ENCODE measurements at regions not wholly inside any gene's neighbourhood (a gene's known extent, or its start where the extent isn't known, plus 50 kb on each side); places are given as distances from the start of the nearest gene placed in this dataset.
"Not testable (repeated sequence)": the region's sequence is repeated elsewhere in the genome, so short reads cannot be mapped to it uniquely, and the experiment has no call there.

GRCh38 chr21:35390013-35390776 lies 341.1 kb upstream of the RUNX1 start:
- H3K4me3 ChIP-seq (ENCODE audit: low read depth, low read length) = no peak overlapping the region
- no peak for TF ChIP-seq CTCF (IDR thresholded peaks at IDR 0.05; ENCODE audit: control insufficient read depth, extremely low read depth, insufficient read depth)
- DNase-seq (ENCODE audit: low read depth) = no peak

DNA sequence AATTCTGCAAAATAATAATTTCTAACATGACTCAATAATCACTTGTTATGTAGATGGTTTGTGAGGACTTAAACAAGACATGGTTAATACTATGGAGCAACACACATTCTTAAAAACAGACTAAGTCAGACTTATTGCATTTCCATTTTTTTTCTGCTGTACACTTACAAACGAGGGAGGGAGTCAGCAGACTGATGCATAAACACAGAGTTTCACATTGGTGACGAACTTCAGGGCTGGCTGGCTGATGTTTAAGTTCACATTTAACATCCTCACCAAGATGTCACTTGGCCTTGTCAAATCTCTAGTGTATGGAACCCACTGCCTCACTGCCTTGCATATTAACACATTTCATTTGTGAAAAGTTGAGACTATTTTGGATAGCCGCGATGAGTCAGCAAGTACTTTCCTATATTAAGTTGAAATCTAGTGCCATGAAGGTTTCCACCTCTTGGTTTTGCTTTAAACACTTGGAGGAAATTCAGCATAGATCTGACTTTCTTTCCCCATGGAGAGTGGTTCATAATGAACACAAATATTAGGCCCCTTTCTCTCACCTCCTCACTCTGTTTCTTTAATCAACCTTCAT lies 337.5 kb upstream of the RUNX1 start:
- no peak for TF ChIP-seq CTCF (IDR thresholded peaks at IDR 0.05; ENCODE audit: control insufficient read depth, extremely low read depth, insufficient read depth)
- no peak for DNase-seq (ENCODE audit: low read depth)
- H3K4me3 ChIP-seq (ENCODE audit: low read depth, low read length) = no peak overlapping the region

- TF ChIP-seq CTCF (IDR thresholded peaks at IDR 0.05; ENCODE audit: control insufficient read depth, extremely low read depth, insufficient read depth) = no peak
- no peak for DNase-seq (ENCODE audit: low read depth)
- no peak overlapping the region for H3K4me3 ChIP-seq (ENCODE audit: low read depth, low read length)
Measured at GRCh38 chr21:35384375-35384774, 335.3 kb upstream of the RUNX1 start.

GRCh38 chr21:35382696-35383095 lies 333.6 kb upstream of the RUNX1 start:
- H3K4me3 ChIP-seq (ENCODE audit: low read depth, low read length) = no peak overlapping the region
- TF ChIP-seq CTCF (IDR thresholded peaks at IDR 0.05; ENCODE audit: control insufficient read depth, extremely low read depth, insufficient read depth) = no peak
- no peak for DNase-seq (ENCODE audit: low read depth)

DNA sequence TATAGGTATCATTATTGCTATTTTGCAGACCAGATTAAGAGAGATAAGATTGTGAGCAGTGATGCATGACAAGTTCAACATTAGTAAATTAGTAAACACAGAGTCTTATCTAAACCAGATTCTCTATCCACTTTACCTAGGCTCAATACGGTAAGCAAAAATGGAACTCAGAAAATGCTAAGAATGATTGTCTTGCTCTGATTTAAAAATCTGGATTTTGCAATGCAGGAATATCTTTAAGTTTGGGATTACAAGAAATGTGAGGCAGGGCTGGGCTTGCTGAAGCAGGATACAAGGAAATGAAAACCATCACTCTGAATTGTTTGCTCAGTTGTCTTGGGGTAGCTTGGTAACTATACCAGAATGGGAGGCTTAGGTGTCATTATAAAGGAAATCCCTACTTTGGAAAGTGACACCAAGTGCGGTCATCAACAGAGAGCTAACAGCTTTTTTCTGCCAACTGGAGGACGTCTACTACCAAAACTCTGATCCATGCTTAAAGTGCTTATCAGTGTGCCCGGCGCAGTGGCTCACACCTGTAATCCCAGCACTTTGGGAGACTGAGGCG lies 332.7 kb upstream of the RUNX1 start:
- DNase-seq (ENCODE audit: low read depth) = no peak
- H3K4me3 ChIP-seq (ENCODE audit: low read depth, low read length) = no peak overlapping the region
- TF ChIP-seq CTCF (IDR thresholded peaks at IDR 0.05; ENCODE audit: control insufficient read depth, extremely low read depth, insufficient read depth) = no peak

DNA sequence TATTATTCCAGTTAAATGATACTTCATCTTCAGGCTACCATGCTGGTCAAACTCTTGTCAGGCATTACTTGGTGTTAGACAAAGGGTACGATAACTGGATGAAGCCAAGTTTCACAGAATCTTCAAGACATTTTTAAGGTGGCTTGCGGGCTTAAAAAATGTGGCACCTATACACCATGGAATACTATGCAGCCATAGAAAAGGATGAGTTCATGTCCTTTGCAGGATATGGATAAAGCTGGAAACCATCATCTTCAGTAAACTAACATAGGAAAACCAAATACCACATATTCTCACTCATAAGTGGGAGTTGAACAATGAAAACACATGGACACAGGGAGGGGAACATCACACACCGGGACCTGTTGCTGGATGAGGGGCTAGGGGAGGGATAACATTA lies 331.2 kb upstream of the RUNX1 start:
- H3K4me3 ChIP-seq (ENCODE audit: low read depth, low read length); DNase-seq (ENCODE audit: low read depth): not testable (repeated sequence)

GRCh38 chr21:35378881-35379280 lies 329.8 kb upstream of the RUNX1 start:
- DNase-seq (ENCODE audit: low read depth) = no peak
- no peak for TF ChIP-seq CTCF (IDR thresholded peaks at IDR 0.05; ENCODE audit: control insufficient read depth, extremely low read depth, insufficient read depth)
- no peak overlapping the region for H3K4me3 ChIP-seq (ENCODE audit: low read depth, low read length)
